Uterus (tissue), 2 donors: ENCODE measurements at regions not wholly inside any gene's neighbourhood (a gene's known extent, or its start where the extent isn't known, plus 50 kb on each side); places are given as distances from the start of the nearest gene placed in this dataset.

Experiments
- POLR2A ChIP-seq, 2 donors: fragments of 450-650 bp; IDR thresholded peaks; one replicate each; pipeline ENCODE4 v1.6.1; 2016; ENCODE audit warnings: antibody characterized with exemption in 2 of 2, mild to moderate bottlenecking in 1 of 2, moderate library complexity in 1 of 2
- TF ChIP-seq, protein P1 (sequence below), 4 experiments: fragments of 200-600 bp in 2 of 4; fragments of 450-650 bp in 2 of 4; sonication (generic) in 2 of 4; IDR thresholded peaks; one replicate each; pipeline ENCODE4 v1.5.1; 2016 to 2019; ENCODE audit warnings: antibody characterized with exemption in 4 of 4, mild to moderate bottlenecking in 2 of 4, moderate library complexity in 1 of 4

DNA sequence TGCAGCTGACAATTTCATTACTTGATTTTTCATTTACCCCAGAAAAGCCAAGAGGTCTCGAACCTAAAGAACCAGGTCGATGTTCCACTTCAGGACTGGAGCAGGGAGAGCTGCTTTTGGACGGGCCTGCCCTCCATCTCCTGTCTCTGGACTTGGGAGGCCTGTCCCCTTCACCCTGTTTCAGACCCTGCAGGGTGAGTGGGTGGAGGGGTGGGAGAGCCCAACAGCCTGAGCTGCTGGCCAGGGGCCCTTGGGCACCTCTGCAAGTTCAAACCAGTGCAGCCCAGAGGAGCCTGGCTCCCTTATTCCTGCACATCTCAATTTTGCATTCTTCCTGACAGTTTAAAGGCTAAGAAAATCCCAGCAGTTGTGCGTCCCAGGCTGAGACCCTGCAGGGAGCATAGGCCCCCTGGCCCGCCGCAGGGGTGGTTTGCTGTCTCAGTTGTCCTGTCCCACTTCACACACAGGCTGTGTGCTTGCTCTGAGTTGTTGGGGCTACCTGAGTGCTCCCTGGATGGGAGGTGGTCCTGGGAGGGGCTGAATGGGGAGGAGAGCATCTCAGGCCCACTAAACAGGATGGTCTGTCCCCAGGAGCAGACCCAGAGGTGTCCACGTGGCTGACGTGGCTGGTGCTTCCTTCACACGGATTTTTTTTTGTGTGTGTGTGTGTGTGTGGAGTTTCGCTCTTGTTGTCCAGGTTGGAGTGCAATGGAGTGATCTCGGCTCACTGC is 443.7 kb downstream of the PTPRU start:
- TF ChIP-seq, protein P1, sequence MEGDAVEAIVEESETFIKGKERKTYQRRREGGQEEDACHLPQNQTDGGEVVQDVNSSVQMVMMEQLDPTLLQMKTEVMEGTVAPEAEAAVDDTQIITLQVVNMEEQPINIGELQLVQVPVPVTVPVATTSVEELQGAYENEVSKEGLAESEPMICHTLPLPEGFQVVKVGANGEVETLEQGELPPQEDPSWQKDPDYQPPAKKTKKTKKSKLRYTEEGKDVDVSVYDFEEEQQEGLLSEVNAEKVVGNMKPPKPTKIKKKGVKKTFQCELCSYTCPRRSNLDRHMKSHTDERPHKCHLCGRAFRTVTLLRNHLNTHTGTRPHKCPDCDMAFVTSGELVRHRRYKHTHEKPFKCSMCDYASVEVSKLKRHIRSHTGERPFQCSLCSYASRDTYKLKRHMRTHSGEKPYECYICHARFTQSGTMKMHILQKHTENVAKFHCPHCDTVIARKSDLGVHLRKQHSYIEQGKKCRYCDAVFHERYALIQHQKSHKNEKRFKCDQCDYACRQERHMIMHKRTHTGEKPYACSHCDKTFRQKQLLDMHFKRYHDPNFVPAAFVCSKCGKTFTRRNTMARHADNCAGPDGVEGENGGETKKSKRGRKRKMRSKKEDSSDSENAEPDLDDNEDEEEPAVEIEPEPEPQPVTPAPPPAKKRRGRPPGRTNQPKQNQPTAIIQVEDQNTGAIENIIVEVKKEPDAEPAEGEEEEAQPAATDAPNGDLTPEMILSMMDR (IDR thresholded peaks at IDR 0.05) = no peak
- TF ChIP-seq POLR2A (IDR thresholded peaks at IDR 0.05) = no peak
